Mesenchymal stem cell (in vitro differentiated cells and primary cell): ENCODE measurements at regions not wholly inside any gene's neighbourhood (a gene's known extent, or its start where the extent isn't known, plus 50 kb on each side); places are given as distances from the start of the nearest gene placed in this dataset.

Source experiments
- DNase-seq: peaks from one replicate; pipeline ENCODE4 v3.0.0-alpha.2; 2013
- H2AFZ ChIP-seq: one replicate; pipeline ENCODE4 v1.6.1; 2013; ENCODE audit warnings: low read depth, mild to moderate bottlenecking, control low read depth, inconsistent platforms, low read length, moderate library complexity
- H2AK5ac ChIP-seq: 2 replicates; pipeline ENCODE4 v1.6.1; 2013; ENCODE audit warnings: low read length, moderate library complexity, mild to moderate bottlenecking, inconsistent platforms; ENCODE audit not compliant: severe bottlenecking
- H2BK120ac ChIP-seq: one replicate; pipeline ENCODE4 v1.6.1; 2013; ENCODE audit warnings: low read depth, mild to moderate bottlenecking, inconsistent platforms, low read length, moderate library complexity
- H2BK12ac ChIP-seq, 2 experiments: one replicate each; pipeline ENCODE4 v1.6.1; 2013; ENCODE audit warnings: inconsistent platforms in 2 of 2, low read length in 2 of 2, mild to moderate bottlenecking in 2 of 2, moderate library complexity in 2 of 2, control low read depth in 1 of 2
- H2BK15ac ChIP-seq: one replicate; pipeline ENCODE4 v1.6.1; 2013; ENCODE audit warnings: mild to moderate bottlenecking, low read depth, inconsistent platforms; ENCODE audit not compliant: poor library complexity, severe bottlenecking
- H2BK5ac ChIP-seq: 2 replicates; pipeline ENCODE4 v1.6.1; 2013; ENCODE audit warnings: low read depth, mild to moderate bottlenecking, low read length, control low read depth, inconsistent platforms; ENCODE audit not compliant: poor library complexity, severe bottlenecking
- H3K14ac ChIP-seq, 2 experiments: one replicate each; pipeline ENCODE4 v1.6.1; 2013; ENCODE audit warnings: inconsistent platforms in 2 of 2, low read length in 2 of 2, control low read depth in 1 of 2, mild to moderate bottlenecking in 1 of 2, moderate library complexity in 1 of 2
- H3K18ac ChIP-seq, 2 experiments: one replicate each; pipeline ENCODE4 v1.6.1; 2013; ENCODE audit warnings: inconsistent platforms in 2 of 2, low read length in 2 of 2, control low read depth in 1 of 2, low read depth in 1 of 2, mild to moderate bottlenecking in 1 of 2
- H3K23ac ChIP-seq, 2 experiments: one replicate each; pipeline ENCODE4 v1.6.1; 2013; ENCODE audit warnings: inconsistent platforms in 2 of 2, low read length in 2 of 2, mild to moderate bottlenecking in 2 of 2, moderate library complexity in 2 of 2, control low read depth in 1 of 2
- H3K27ac ChIP-seq: 2 replicates; pipeline ENCODE4 v1.5.1; 2013; ENCODE audit warnings: mild to moderate bottlenecking, moderate library complexity, low read length, control low read depth, inconsistent platforms; ENCODE audit not compliant: poor library complexity, severe bottlenecking
- H3K27me3 ChIP-seq, 2 experiments: 2 replicates each; pipeline versions ENCODE4 v1.6.1 to v1.7.0; 2013; ENCODE audit warnings: low read length in 2 of 2, mild to moderate bottlenecking in 2 of 2, moderate library complexity in 2 of 2, control low read depth in 1 of 2, inconsistent platforms in 1 of 2; ENCODE audit not compliant: control insufficient read depth in 1 of 2, insufficient read depth in 1 of 2
- H3K36me3 ChIP-seq, 2 experiments: 2 replicates each; pipeline versions ENCODE4 v1.6.1 to v1.7.0; 2013; ENCODE audit warnings: low read length in 2 of 2, control low read depth in 1 of 2, inconsistent platforms in 1 of 2, low read depth in 1 of 2, mild to moderate bottlenecking in 1 of 2; ENCODE audit not compliant: insufficient read depth in 2 of 2, control insufficient read depth in 1 of 2
- H3K4ac ChIP-seq, 2 experiments: one replicate each; pipeline ENCODE4 v1.6.1; 2013; ENCODE audit warnings: inconsistent platforms in 2 of 2, low read length in 2 of 2, mild to moderate bottlenecking in 2 of 2, moderate library complexity in 2 of 2, control low read depth in 1 of 2, low read depth in 1 of 2
- H3K4me1 ChIP-seq: 2 replicates; pipeline ENCODE4 v1.6.1; 2013; ENCODE audit warnings: low read depth, low read length, control low read depth; ENCODE audit not compliant: control insufficient read depth, insufficient read depth
- H3K4me2 ChIP-seq: 2 replicates; pipeline ENCODE4 v1.6.1; 2013; ENCODE audit warnings: low read length, mild to moderate bottlenecking, inconsistent platforms; ENCODE audit not compliant: poor library complexity, severe bottlenecking
- H3K4me3 ChIP-seq, 2 experiments: 2 replicates each; pipeline versions ENCODE4 v1.5.1 to v1.7.0; 2013; ENCODE audit warnings: low read length in 2 of 2, mild to moderate bottlenecking in 2 of 2, control low read depth in 1 of 2, low read depth in 1 of 2; ENCODE audit not compliant: insufficient read depth in 1 of 2
- H3K79me1 ChIP-seq: replicated peaks from 2 replicates; pipeline ENCODE4 v1.6.1; 2013; ENCODE audit warnings: mild to moderate bottlenecking, control low read depth, low read length, inconsistent platforms; ENCODE audit not compliant: poor library complexity, severe bottlenecking
- H3K9ac ChIP-seq: 2 replicates; pipeline ENCODE4 v1.7.0; 2013; ENCODE audit warnings: mild to moderate bottlenecking, low read length, moderate library complexity
- H3K9me3 ChIP-seq: 2 replicates; pipeline ENCODE4 v1.7.0; 2013; ENCODE audit warnings: mild to moderate bottlenecking, low read length; ENCODE audit not compliant: control insufficient read depth
- H4K8ac ChIP-seq: one replicate; pipeline ENCODE4 v1.6.1; 2013; ENCODE audit warnings: inconsistent platforms, mild to moderate bottlenecking, low read length, moderate library complexity
- H4K91ac ChIP-seq: one replicate; pipeline ENCODE4 v1.6.1; 2013; ENCODE audit warnings: mild to moderate bottlenecking, low read length, inconsistent platforms
- WGBS: methylation state at CpG from one replicate; pipeline ENCODE4 v1.1.7; 2013; ENCODE audit warnings: mixed read lengths; 5-methylcytosine and 5-hydroxymethylcytosine counted together

- Histone ChIP-seq H2AFZ (no peak overlapping the region), H4K8ac (no peak overlapping the region), H3K27me3 (no peaks in the 10 kb centered on the region), H3K9me3 (no peaks in the 10 kb centered on the region), H2BK5ac (no peak overlapping the region), H3K4ac (no peak overlapping the region), H3K18ac (no peak overlapping the region), H3K4me1 (peaks cover 2% of the 10 kb centered on the region), H2BK12ac (no peak overlapping the region), H3K4me3 (no peak overlapping the region), H3K36me3 (no peaks in the 10 kb centered on the region), H4K91ac (no peak overlapping the region), H3K27ac (no peak overlapping the region), H2BK15ac (no peak overlapping the region), H3K79me1 (no peaks in the 10 kb centered on the region), H3K14ac (no peak overlapping the region), H3K4me2 (no peak overlapping the region), H2BK120ac (no peak overlapping the region), H2AK5ac (no peak overlapping the region), H3K23ac (no peak overlapping the region), H3K9ac (no peak overlapping the region)
- over 99% methylated on average over 5 of the region's 7 CpGs for WGBS
- DNase-seq = no peak
These were observed 106.8 kb upstream of the C1orf21 start for GRCh38 chr1:184279911-184280458.

- H3K18ac ChIP-seq = no peak overlapping the region
- H3K79me1 ChIP-seq = no peaks in the 10 kb centered on the region
- no peaks in the 10 kb centered on the region for H3K36me3 ChIP-seq
- no peak overlapping the region for H4K91ac ChIP-seq
- no peak overlapping the region for H3K9ac ChIP-seq
- H2BK120ac ChIP-seq = no peak overlapping the region
- DNase-seq = peak; percentile 88
- no peak overlapping the region for H4K8ac ChIP-seq
- no peak overlapping the region for H3K27ac ChIP-seq
- H2BK5ac ChIP-seq = no peak overlapping the region
- no peak overlapping the region for H3K14ac ChIP-seq
- H3K4ac ChIP-seq = no peak overlapping the region
- H3K4me2 ChIP-seq = no peak overlapping the region
- H3K4me1 ChIP-seq = peaks cover 2% of the 10 kb centered on the region
- H2BK12ac ChIP-seq = no peak overlapping the region
- no peaks in the 10 kb centered on the region for H3K27me3 ChIP-seq
- 50% methylated on average over 1 of the region's 1 CpG for WGBS
- H3K9me3 ChIP-seq = no peaks in the 10 kb centered on the region
- no peak overlapping the region for H3K4me3 ChIP-seq
- H3K23ac ChIP-seq = no peak overlapping the region
- no peak overlapping the region for H2AK5ac ChIP-seq
- H2AFZ ChIP-seq = no peak overlapping the region
- no peak overlapping the region for H2BK15ac ChIP-seq
These were observed 102.8 kb upstream of the C1orf21 start for GRCh38 chr1:184283999-184284398.

- Histone ChIP-seq H3K4me3 (no peak overlapping the region), H3K18ac (no peak overlapping the region), H3K36me3 (no peaks in the 10 kb centered on the region), H3K9me3 (no peaks in the 10 kb centered on the region), H3K27ac (no peak overlapping the region), H2AK5ac (no peak overlapping the region), H3K9ac (no peak overlapping the region), H4K8ac (no peak overlapping the region), H4K91ac (no peak overlapping the region), H2BK12ac (no peak overlapping the region), H3K27me3 (no peaks in the 10 kb centered on the region), H3K23ac (no peak overlapping the region), H2BK5ac (no peak overlapping the region), H2BK120ac (no peak overlapping the region), H3K4me1 (peaks cover 3% of the 10 kb centered on the region), H3K14ac (no peak overlapping the region), H2BK15ac (no peak overlapping the region), H3K4ac (no peak overlapping the region), H3K4me2 (no peak overlapping the region), H3K79me1 (no peaks in the 10 kb centered on the region), H2AFZ (no peak overlapping the region)
- no CpG with 5 or more reads among the region's 1 CpG for WGBS
- DNase-seq = no peak
These were observed 101.9 kb upstream of the C1orf21 start for GRCh38 chr1:184284900-184285299.

GRCh38 chr1:184285401-184286087 is 101.3 kb upstream of the C1orf21 start:
- H3K4me1 ChIP-seq = peaks cover 3% of the 10 kb centered on the region
- no peak overlapping the region for H3K4ac ChIP-seq
- WGBS = 97% methylated on average over 4 of the region's 4 CpGs
- H3K36me3 ChIP-seq = no peaks in the 10 kb centered on the region
- H3K9me3 ChIP-seq = peaks cover 4% of the 10 kb centered on the region
- no peak overlapping the region for H2BK12ac ChIP-seq
- no peak overlapping the region for H3K9ac ChIP-seq
- H2BK120ac ChIP-seq = no peak overlapping the region
- H3K27me3 ChIP-seq = no peaks in the 10 kb centered on the region
- no peak overlapping the region for H3K23ac ChIP-seq
- H3K79me1 ChIP-seq = no peaks in the 10 kb centered on the region
- H4K91ac ChIP-seq = no peak overlapping the region
- H2BK5ac ChIP-seq = no peak overlapping the region
- no peak overlapping the region for H3K4me3 ChIP-seq
- no peak overlapping the region for H2AK5ac ChIP-seq
- no peak overlapping the region for H3K4me2 ChIP-seq
- no peak overlapping the region for H3K14ac ChIP-seq
- H4K8ac ChIP-seq = no peak overlapping the region
- no peak overlapping the region for H3K18ac ChIP-seq
- no peak overlapping the region for H2AFZ ChIP-seq
- no peak for DNase-seq
- no peak overlapping the region for H3K27ac ChIP-seq
- H2BK15ac ChIP-seq = no peak overlapping the region
